NCI-H345 (cell line): ENCODE measurements at regions not wholly inside any gene's neighbourhood (a gene's known extent, or its start where the extent isn't known, plus 50 kb on each side); places are given as distances from the start of the nearest gene placed in this dataset.
A peak's percentile ranks its signal among the peaks of the same experiment; 100 is the strongest.
"Not testable (repeated sequence)": the region's sequence is repeated elsewhere in the genome, so short reads cannot be mapped to it uniquely, and the experiment has no call there.

Source experiments
- DNase-seq: peaks from one replicate; lab custom pipeline; 2025; lab: John Stamatoyannopoulos, UW

GRCh38 chr2:47690132-47690531 lies 92.8 kb upstream of the MSH6 start:
- DNase-seq: no peak

GRCh38 chr2:47689118-47689517 lies 93.8 kb upstream of the MSH6 start:
- DNase-seq: not testable (repeated sequence)

GRCh38 chr2:47688561-47688960 lies 94.4 kb upstream of the MSH6 start:
- peak; percentile 5 for DNase-seq

- DNase-seq: no peak
These were observed 95.1 kb upstream of the MSH6 start for GRCh38 chr2:47687856-47688255.

GRCh38 chr2:47686018-47686417 lies 96.9 kb upstream of the MSH6 start:
- no peak for DNase-seq

- no peak for DNase-seq
These were observed 100.7 kb upstream of the MSH6 start for GRCh38 chr2:47682216-47682749.

GRCh38 chr2:47676261-47676926 lies 105.6 kb upstream of the KCNK12 start:
- no peak for DNase-seq

- no peak for DNase-seq
These were observed 104.5 kb upstream of the KCNK12 start for GRCh38 chr2:47675196-47675825.

- no peak for DNase-seq
These were observed 95.5 kb upstream of the KCNK12 start for GRCh38 chr2:47666332-47666731.

GRCh38 chr2:47664817-47665216 lies 94.0 kb upstream of the KCNK12 start:
- DNase-seq: no peak

GRCh38 chr2:47662552-47662951 lies 91.8 kb upstream of the KCNK12 start:
- no peak for DNase-seq

- no peak for DNase-seq
These were observed 90.5 kb upstream of the KCNK12 start for GRCh38 chr2:47661310-47661709.

- DNase-seq: no peak
These were observed 89.4 kb upstream of the KCNK12 start for GRCh38 chr2:47660168-47660567.

GRCh38 chr2:47658646-47659320 lies 88.0 kb upstream of the KCNK12 start:
- DNase-seq: no peak

GRCh38 chr2:47657886-47658489 lies 87.2 kb upstream of the KCNK12 start:
- no peak for DNase-seq

- no peak for DNase-seq
These were observed 86.2 kb upstream of the KCNK12 start for GRCh38 chr2:47656715-47657600.

GRCh38 chr2:47655563-47655880 lies 84.7 kb upstream of the KCNK12 start:
- DNase-seq: no peak

- peak; percentile 68 for DNase-seq
These were observed 84.2 kb upstream of the KCNK12 start for GRCh38 chr2:47654790-47655562.

- DNase-seq: peak; percentile 61
These were observed 83.4 kb upstream of the KCNK12 start for GRCh38 chr2:47653902-47654789.

- DNase-seq: no peak
These were observed 82.3 kb upstream of the KCNK12 start for GRCh38 chr2:47653036-47653435.
